SK-N-SH (cell line): ENCODE measurements at regions not wholly inside any gene's neighbourhood (a gene's known extent, or its start where the extent isn't known, plus 50 kb on each side); places are given as distances from the start of the nearest gene placed in this dataset.

Source experiments
- CTCF ChIA-PET: fragments of 300-600, 350-600 bp; formaldehyde crosslinking; extraction: SDS; loops from one replicate; lab custom pipeline; 2021; lab: Yijun Ruan, JAX
- POLR2A ChIA-PET: fragments of 350-600 bp; sonication (Branson Sonifier 250); formaldehyde crosslinking; extraction: SDS; loops from one replicate; lab custom pipeline; 2020; ENCODE audit warnings: antibody characterized with exemption, inconsistent platforms; lab: Yijun Ruan, JAX
- DNase-seq: peaks from one replicate; pipeline ENCODE4 v3.0.0; 2012
- H2AFZ ChIP-seq: fragments of 200-600 bp; sonication (generic); 2 replicates; pipeline ENCODE4 v1.8.1; 2016; ENCODE audit warnings: antibody characterized with exemption, mild to moderate bottlenecking, low read depth
- H3F3A ChIP-seq: fragments of 200-600 bp; sonication (generic); replicated peaks from 2 replicates; pipeline ENCODE3; 2016; ENCODE audit warnings: antibody characterized with exemption, mild to moderate bottlenecking; ENCODE audit not compliant: insufficient read depth
- H3K27ac ChIP-seq, 2 experiments: fragments of 200-500 bp in 1 of 2; fragments of 200-600 bp in 1 of 2; sonication (Bioruptor generic) in 1 of 2; sonication (generic), shearing (Covaris generic) in 1 of 2; 2 replicates each; pipeline versions ENCODE4 v1.5.1 to v1.6.1; 2014 to 2016; ENCODE audit warnings: low read depth in 2 of 2, inconsistent platforms in 1 of 2, low read length in 1 of 2, mild to moderate bottlenecking in 1 of 2, mixed read lengths in 1 of 2
- H3K27me3 ChIP-seq: fragments of 200-600 bp; sonication (generic), shearing (Covaris generic); 2 replicates; pipeline ENCODE4 v1.6.1; 2016; ENCODE audit warnings: mixed run types; ENCODE audit not compliant: insufficient read depth
- H3K36me3 ChIP-seq, 2 experiments: fragments of 200-500 bp in 1 of 2; fragments of 200-600 bp in 1 of 2; sonication (Bioruptor generic) in 1 of 2; sonication (generic) in 1 of 2; replicated peaks in 1 of 2; 2 replicates each; pipeline versions ENCODE3 to v1.5.1; 2014 to 2016; ENCODE audit warnings: low read length in 1 of 2, mild to moderate bottlenecking in 1 of 2; ENCODE audit not compliant: insufficient read depth in 2 of 2, control insufficient read depth in 1 of 2
- H3K4me1 ChIP-seq, 2 experiments: fragments of 200-500 bp in 1 of 2; fragments of 200-600 bp in 1 of 2; sonication (Bioruptor generic) in 1 of 2; sonication (generic), shearing (Covaris generic) in 1 of 2; 2 replicates each; pipeline versions ENCODE4 v1.5.1 to v1.6.1; 2014 to 2016; ENCODE audit warnings: low read depth in 1 of 2, low read length in 1 of 2, mixed run types in 1 of 2; ENCODE audit not compliant: insufficient read depth in 2 of 2, control insufficient read depth in 1 of 2
- H3K4me2 ChIP-seq: fragments of 200-600 bp; sonication (generic), shearing (Covaris generic); 2 replicates; pipeline ENCODE4 v1.6.1; 2017; ENCODE audit warnings: mixed run types
- H3K4me3 ChIP-seq, 2 experiments: fragments of 200-500 bp in 1 of 2; fragments of 200-600 bp in 1 of 2; sonication (Bioruptor generic) in 1 of 2; sonication (generic), shearing (Covaris generic) in 1 of 2; 2 replicates each; pipeline versions ENCODE4 v1.5.1 to v1.8.1; 2014 to 2016; ENCODE audit warnings: low read depth in 2 of 2, inconsistent platforms in 1 of 2, low read length in 1 of 2, mild to moderate bottlenecking in 1 of 2, mixed read lengths in 1 of 2, moderate library complexity in 1 of 2
- H3K79me2 ChIP-seq: fragments of 200-600 bp; sonication (generic); 2 replicates; pipeline ENCODE4 v1.8.1; 2017; ENCODE audit warnings: mild to moderate bottlenecking; ENCODE audit not compliant: insufficient read depth
- H3K9ac ChIP-seq: fragments of 200-600 bp; sonication (generic); 2 replicates; pipeline ENCODE4 v1.6.1; 2017; ENCODE audit warnings: mixed run types
- H3K9me2 ChIP-seq: fragments of 200-600 bp; sonication (generic); 2 replicates; pipeline ENCODE4 v1.6.1; 2017; ENCODE audit warnings: mixed run types
- H3K9me3 ChIP-seq: fragments of 200-600 bp; sonication (generic); 2 replicates; pipeline ENCODE4 v1.6.1; 2017; ENCODE audit warnings: mixed run types, mild to moderate bottlenecking, moderate library complexity
- H4K20me1 ChIP-seq: fragments of 200-600 bp; sonication (generic); 2 replicates; pipeline ENCODE4 v1.6.1; 2017; ENCODE audit warnings: mild to moderate bottlenecking, mixed run types; ENCODE audit not compliant: insufficient read depth
- CTCF ChIP-seq: fragments of 200-600 bp; sonication (generic); IDR thresholded peaks from 2 replicates; pipeline ENCODE4 v1.6.1; 2017; ENCODE audit warnings: antibody characterized with exemption, mild to moderate bottlenecking, moderate library complexity
- ELF1 ChIP-seq: IDR thresholded peaks from 2 replicates; pipeline ENCODE4 v1.4.0; 2012
- MXI1 ChIP-seq: IDR thresholded peaks from 2 replicates; pipeline ENCODE4 v1.6.1; 2012; ENCODE audit warnings: mild to moderate bottlenecking, low read depth, low read length, improper control_type of control experiment
- NFIC ChIP-seq: IDR thresholded peaks from 2 replicates; pipeline ENCODE4 v1.4.0; 2012; ENCODE audit warnings: borderline replicate concordance
- NRF1 ChIP-seq: IDR thresholded peaks from 2 replicates; pipeline ENCODE4 v1.6.1; 2012; ENCODE audit warnings: low read depth, mild to moderate bottlenecking, low read length
- POLR2AphosphoS5 ChIP-seq: IDR thresholded peaks from 2 replicates; pipeline ENCODE4 v1.6.1; 2012; ENCODE audit warnings: low read depth, low read length
- RAD21 ChIP-seq: IDR thresholded peaks from 2 replicates; pipeline ENCODE4 v1.6.1; 2012; ENCODE audit warnings: mild to moderate bottlenecking, low read length
- RXRA ChIP-seq: IDR thresholded peaks from 2 replicates; pipeline ENCODE4 v1.4.0; 2012; ENCODE audit warnings: low read depth, mild to moderate bottlenecking, borderline replicate concordance
- SIN3A ChIP-seq: IDR thresholded peaks from 2 replicates; pipeline ENCODE4 v1.6.1; 2012; ENCODE audit warnings: low read depth, mild to moderate bottlenecking, low read length, moderate library complexity, borderline replicate concordance
- SMC3 ChIP-seq: IDR thresholded peaks from 2 replicates; pipeline ENCODE4 v1.6.1; 2012; ENCODE audit warnings: low read depth, low read length, improper control_type of control experiment
- TEAD4 ChIP-seq: IDR thresholded peaks from 2 replicates; pipeline ENCODE4 v1.4.0; 2012; ENCODE audit warnings: mild to moderate bottlenecking, borderline replicate concordance; ENCODE audit not compliant: insufficient read depth
- YY1 ChIP-seq: IDR thresholded peaks from 2 replicates; pipeline ENCODE4 v1.4.0; 2012; ENCODE audit warnings: low read depth, mild to moderate bottlenecking
- ZBTB33 ChIP-seq: IDR thresholded peaks from 2 replicates; pipeline ENCODE4 v1.4.0; 2012; ENCODE audit warnings: low read depth, borderline replicate concordance
- whole genome bisulfite sequencing: methylation state at CpG from one replicate; pipeline ENCODE4 v1.1.6; 2017; ENCODE audit warnings: low lambda C conversion rate; 5-methylcytosine and 5-hydroxymethylcytosine counted together
- TF ChIP-seq, protein P1 (sequence below): IDR thresholded peaks from 2 replicates; pipeline ENCODE4 v1.4.0; 2012; ENCODE audit warnings: low read depth, borderline replicate concordance
- TF ChIP-seq, protein P2 (sequence below): IDR thresholded peaks from 2 replicates; pipeline ENCODE4 v1.4.0; 2012; ENCODE audit warnings: low read depth

GRCh38 chr13:50599046-50599445 is 244.4 kb downstream of the DLEU7 start:
- no peaks in the 10 kb centered on the region for H3F3A ChIP-seq
- H2AFZ ChIP-seq = no peak overlapping the region
- ChIA-PET POLR2A (no interaction called here), CTCF (no interaction called here)
- H3K27ac ChIP-seq = no peak overlapping the region
- no peaks in the 10 kb centered on the region for H3K9me2 ChIP-seq
- H3K4me1 ChIP-seq = peaks cover 0 to 19% of the 10 kb centered on the region in 2 experiments; a peak in 2 of 4 replicates
- H3K4me3 ChIP-seq = no peak overlapping the region
- no peaks in the 10 kb centered on the region for H3K27me3 ChIP-seq
- H3K9ac ChIP-seq = no peak overlapping the region
- no peaks in the 10 kb centered on the region for H3K36me3 ChIP-seq
- H3K79me2 ChIP-seq = no peaks in the 10 kb centered on the region
- no peak for TF ChIP-seq POLR2AphosphoS5
- TF ChIP-seq SMC3 = no peak
- TF ChIP-seq NFIC = no peak
- TF ChIP-seq, protein P1, sequence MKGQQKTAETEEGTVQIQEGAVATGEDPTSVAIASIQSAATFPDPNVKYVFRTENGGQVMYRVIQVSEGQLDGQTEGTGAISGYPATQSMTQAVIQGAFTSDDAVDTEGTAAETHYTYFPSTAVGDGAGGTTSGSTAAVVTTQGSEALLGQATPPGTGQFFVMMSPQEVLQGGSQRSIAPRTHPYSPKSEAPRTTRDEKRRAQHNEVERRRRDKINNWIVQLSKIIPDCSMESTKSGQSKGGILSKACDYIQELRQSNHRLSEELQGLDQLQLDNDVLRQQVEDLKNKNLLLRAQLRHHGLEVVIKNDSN = no peak
- no peak for TF ChIP-seq YY1
- TF ChIP-seq RXRA = no peak
- TF ChIP-seq SIN3A = no peak
- TF ChIP-seq CTCF = no peak
- TF ChIP-seq MXI1 = no peak
- no peak for TF ChIP-seq ELF1
- H4K20me1 ChIP-seq = no peaks in the 10 kb centered on the region
- DNase-seq = no peak
- 36% methylated on average over 5 of the region's 5 CpGs for WGBS
- H3K4me2 ChIP-seq = no peak overlapping the region
- no peaks in the 10 kb centered on the region for H3K9me3 ChIP-seq

DNA sequence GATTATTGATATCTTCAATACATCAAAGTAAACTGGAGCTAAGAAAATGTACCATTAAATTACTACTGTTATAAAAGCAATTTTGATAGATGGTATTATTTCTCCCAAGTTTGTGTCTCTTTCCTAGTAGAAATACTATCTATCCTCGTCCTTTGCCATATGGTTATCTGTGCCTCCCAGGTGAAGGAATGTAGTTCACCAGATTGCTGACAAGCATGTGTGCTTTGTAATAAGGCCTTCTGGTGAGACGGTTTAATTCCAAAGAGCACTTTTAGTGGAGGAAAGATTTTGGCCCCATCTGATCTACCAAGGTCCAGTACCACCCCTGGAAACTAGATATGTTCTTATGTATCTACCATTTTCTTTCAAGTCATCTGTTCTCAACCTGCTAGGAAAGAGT is 243.6 kb downstream of the DLEU7 start:
- H2AFZ ChIP-seq = no peak overlapping the region
- no peak for TF ChIP-seq ZBTB33
- no peak for TF ChIP-seq CTCF
- TF ChIP-seq RAD21 = no peak
- no peak for TF ChIP-seq TEAD4
- no peak for TF ChIP-seq RXRA
- TF ChIP-seq NRF1 = no peak
- TF ChIP-seq, protein P2, sequence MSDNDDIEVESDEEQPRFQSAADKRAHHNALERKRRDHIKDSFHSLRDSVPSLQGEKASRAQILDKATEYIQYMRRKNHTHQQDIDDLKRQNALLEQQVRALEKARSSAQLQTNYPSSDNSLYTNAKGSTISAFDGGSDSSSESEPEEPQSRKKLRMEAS = no peak
- 42% methylated on average over 2 of the region's 2 CpGs for WGBS
- ChIA-PET CTCF (no interaction called here), POLR2A (no interaction called here)
- H3K36me3 ChIP-seq = no peaks in the 10 kb centered on the region
- no peak overlapping the region for H3K4me2 ChIP-seq
- H3K9ac ChIP-seq = no peak overlapping the region
- H3K4me1 ChIP-seq = peaks cover 0 to 19% of the 10 kb centered on the region in 2 experiments; a peak in 2 of 4 replicates
- no peak overlapping the region for H3K27ac ChIP-seq
- H3K4me3 ChIP-seq = no peak overlapping the region
- H3K9me2 ChIP-seq = no peaks in the 10 kb centered on the region
- H4K20me1 ChIP-seq = no peaks in the 10 kb centered on the region
- no peaks in the 10 kb centered on the region for H3K9me3 ChIP-seq
- H3K27me3 ChIP-seq = no peaks in the 10 kb centered on the region
- no peaks in the 10 kb centered on the region for H3K79me2 ChIP-seq
- DNase-seq = no peak
- H3F3A ChIP-seq = no peaks in the 10 kb centered on the region
